ENCODE measurements at regions not wholly inside any gene's neighbourhood (a gene's known extent, or its start where the extent isn't known, plus 50 kb on each side); places are given as distances from the start of the nearest gene placed in this dataset.

- TF ChIP-seq CTCF (IDR thresholded peaks at IDR 0.05) (no peak), POLR2AphosphoS5 (IDR thresholded peaks at IDR 0.05; ENCODE audit: low read depth, low read length) (no peak), SIN3A (IDR thresholded peaks at IDR 0.05; ENCODE audit: borderline replicate concordance, insufficient read depth, low read depth, low read length) (no peak), REST (IDR thresholded peaks at IDR 0.05; ENCODE audit: insufficient read depth in 1 of 2, low read depth in 2 of 2, low read length in 1 of 2) (no peak), TCF7L2 (IDR thresholded peaks at IDR 0.05; ENCODE audit: low read depth, low read length) (no peak)
Observed at GRCh38 chr2:58992062-58992706, 751.1 kb upstream of the FANCL start.
